HepG2 (cell line): ENCODE measurements at regions not wholly inside any gene's neighbourhood (a gene's known extent, or its start where the extent isn't known, plus 50 kb on each side); places are given as distances from the start of the nearest gene placed in this dataset.

Experiments
- ATAC-seq: fragments of 200-7000 bp; cut with Tn5 transposase; 3 replicates; pipeline ENCODE4 v1.9.1; 2020; ENCODE audit warnings: mild to moderate bottlenecking, moderate library complexity
- BruUV-seq: library from RNA; stranded (reverse); fragments of 400-500 nt; replicated peaks from 2 replicates; lab custom pipeline; 2021; lab: Mats Ljungman, UMichigan
- CTCF ChIA-PET: fragments of 300-600 bp; formaldehyde crosslinking; extraction: SDS; loops from one replicate; lab custom pipeline; 2021; ENCODE audit warnings: low total read pairs, inconsistent platforms, low intra/inter-chr PET ratio; lab: Yijun Ruan, JAX
- POLR2A ChIA-PET: fragments of 350-600 bp; sonication (Branson Sonifier 250); formaldehyde crosslinking; loops from one replicate; lab custom pipeline; 2020; ENCODE audit warnings: antibody characterized with exemption, inconsistent platforms; lab: Yijun Ruan, JAX
- DNase-seq: peaks from one replicate; pipeline ENCODE4 v3.0.0-alpha.2; 2015; ENCODE audit warnings: low spot score
- FAIRE-seq: peaks from 3 replicates; lab custom pipeline; 2011; peaks lifted over from hg19 to GRCh38; lab: Jason Lieb, UNC
- H2AFZ ChIP-seq: one replicate; pipeline ENCODE4 v1.6.1; 2011; ENCODE audit warnings: low read length, inconsistent platforms
- H3K27ac ChIP-seq: fragments of 300-600 bp; 3 replicates; pipeline ENCODE4 v1.8.0; 2011; ENCODE audit warnings: mixed run types, mild to moderate bottlenecking, mixed read lengths, low read length, inconsistent platforms; ENCODE audit not compliant: insufficient read depth; ENCODE audit errors: extremely low read length
- H3K27me3 ChIP-seq, 2 experiments: fragments of 200-600 bp in 1 of 2; 2 replicates in 1 of 2; 3 replicates in 1 of 2; pipeline versions ENCODE4 v1.6.0 to v1.8.0; 2011; ENCODE audit warnings: low read length in 2 of 2, mild to moderate bottlenecking in 2 of 2, moderate library complexity in 2 of 2, inconsistent platforms in 1 of 2; ENCODE audit not compliant: insufficient read depth in 2 of 2, control insufficient read depth in 1 of 2
- H3K36me3 ChIP-seq, 2 experiments: fragments of 200-600 bp in 1 of 2; replicated peaks in 1 of 2; 2 replicates in 1 of 2; 3 replicates in 1 of 2; pipeline versions ENCODE4 v1.5.1 to v1.8.0; 2011; ENCODE audit warnings: low read length in 2 of 2, inconsistent platforms in 1 of 2; ENCODE audit not compliant: insufficient read depth in 2 of 2, control insufficient read depth in 1 of 2
- H3K4me1 ChIP-seq: 2 replicates; pipeline ENCODE4 v1.5.1; 2012; ENCODE audit warnings: low read length, inconsistent platforms; ENCODE audit not compliant: insufficient read depth
- H3K4me2 ChIP-seq: 2 replicates; pipeline ENCODE4 v1.6.0; 2011; ENCODE audit warnings: low read depth, low read length, inconsistent platforms
- H3K4me3 ChIP-seq, 3 experiments: fragments of 200-600 bp in 1 of 3; sonication (generic), shearing (Covaris generic) in 1 of 3; replicated peaks in 1 of 3; 2 replicates each; pipeline ENCODE4 v1.5.1; 2011 to 2016; ENCODE audit warnings: low read length in 3 of 3, inconsistent platforms in 2 of 3, low read depth in 2 of 3, mild to moderate bottlenecking in 2 of 3, control low read depth in 1 of 3, mixed read lengths in 1 of 3; ENCODE audit not compliant: insufficient read depth in 1 of 3
- H3K79me2 ChIP-seq: one replicate; pipeline ENCODE4 v1.6.1; 2011; ENCODE audit warnings: low read length, inconsistent platforms; ENCODE audit not compliant: insufficient read depth
- H3K9ac ChIP-seq: 2 replicates; pipeline ENCODE4 v1.6.0; 2011; ENCODE audit warnings: mild to moderate bottlenecking, low read depth, low read length, inconsistent platforms; ENCODE audit not compliant: insufficient read depth
- H3K9me3 ChIP-seq: 2 replicates; pipeline ENCODE4 v1.5.1; 2012; ENCODE audit warnings: mild to moderate bottlenecking, low read length
- H4K20me1 ChIP-seq: 2 replicates; pipeline ENCODE4 v1.6.0; 2011; ENCODE audit warnings: inconsistent platforms, mild to moderate bottlenecking, low read length, moderate library complexity; ENCODE audit not compliant: insufficient read depth
- EEA1 ChIP-seq: sonication (generic); formaldehyde crosslinking; IDR thresholded peaks from 2 replicates; pipeline ENCODE4 v1.5.1; 2020; ENCODE audit warnings: mild to moderate bottlenecking, missing genetic modification reagents, borderline replicate concordance
- EZH2 ChIP-seq: conservative IDR thresholded peaks from 2 replicates; pipeline ENCODE4 v1.6.1; 2012; ENCODE audit warnings: mild to moderate bottlenecking, low read depth, low read length, moderate library complexity
- FLYWCH1 ChIP-seq: sonication (generic); formaldehyde crosslinking; IDR thresholded peaks from 2 replicates; pipeline ENCODE4 v1.8.1; 2023; ENCODE audit warnings: mild to moderate bottlenecking, missing genetic modification reagents
- FOXO1 ChIP-seq: sonication (generic); formaldehyde crosslinking; IDR thresholded peaks from 2 replicates; pipeline ENCODE4 v1.4.0; 2020; ENCODE audit warnings: missing genetic modification reagents
- THAP8 ChIP-seq: sonication (generic); formaldehyde crosslinking; IDR thresholded peaks from 2 replicates; pipeline ENCODE4 v1.5.1; 2020; ENCODE audit warnings: missing genetic modification reagents, mild to moderate bottlenecking, borderline replicate concordance
- XRCC5 ChIP-seq: fragments of 200-400 bp; formaldehyde crosslinking; optimal IDR thresholded peaks from 2 replicates; pipeline ENCODE3; 2017; ENCODE audit warnings: mild to moderate bottlenecking, low read length
- ZBTB7A ChIP-seq: sonication (generic); formaldehyde crosslinking; IDR thresholded peaks from 2 replicates; pipeline ENCODE4 v1.8.0; 2022; ENCODE audit warnings: mild to moderate bottlenecking, missing genetic modification reagents
- ZFAT ChIP-seq: sonication (generic); formaldehyde crosslinking; conservative IDR thresholded peaks from 2 replicates; pipeline ENCODE4 v1.8.1; 2023; ENCODE audit warnings: missing genetic modification reagents, inconsistent platforms
- ZNF160 ChIP-seq: sonication (generic); formaldehyde crosslinking; IDR thresholded peaks from 2 replicates; pipeline ENCODE4 v1.8.0; 2022; ENCODE audit warnings: mild to moderate bottlenecking, inconsistent platforms, missing genetic modification reagents
- ZNF747 ChIP-seq: sonication (generic); formaldehyde crosslinking; IDR thresholded peaks from 2 replicates; pipeline ENCODE4 v1.8.1; 2023; ENCODE audit warnings: missing genetic modification reagents, mild to moderate bottlenecking, borderline replicate concordance
- ZNF780A ChIP-seq: sonication (generic); formaldehyde crosslinking; IDR thresholded peaks from 2 replicates; pipeline ENCODE4 v1.8.0; 2022; ENCODE audit warnings: mild to moderate bottlenecking, missing genetic modification reagents, moderate library complexity
- WGBS: methylation state at CpG from one replicate; pipeline ENCODE4 v1.1.6; 2017; ENCODE audit warnings: low lambda C conversion rate; 5-methylcytosine and 5-hydroxymethylcytosine counted together
- in situ Hi-C: cut with HindIII; loops from 2 replicates; pipeline ENCODE4 v1.10.0; 2017; ENCODE audit warnings: low pct_unique_long_range_greater_than_20kb; ENCODE audit not compliant: extremely low pct_ligation_motif_present
- intact Hi-C: fragments of 100-400 bp; cut with micrococcal nuclease; formaldehyde crosslinking; loops from one replicate; pipeline ENCODE4 v1.10.0; 2022; ENCODE audit not compliant: unreplicated experiment
- TF ChIP-seq, protein P1 (sequence below): IDR thresholded peaks from 2 replicates; pipeline ENCODE4 v1.6.1; 2016; ENCODE audit warnings: low read depth, control low read depth
- TF ChIP-seq, protein P2 (sequence below): IDR thresholded peaks from 2 replicates; pipeline ENCODE4 v1.6.1; 2018; ENCODE audit warnings: missing genetic modification reagents
- TF ChIP-seq, protein P3 (sequence below): sonication (generic); formaldehyde crosslinking; IDR thresholded peaks from 2 replicates; pipeline ENCODE4 v1.4.0; 2020; ENCODE audit warnings: mild to moderate bottlenecking, missing genetic modification reagents, borderline replicate concordance

GRCh38 chr15:98151096-98151495 lies 190.6 kb downstream of the ARRDC4 start (continued):
- no peak for TF ChIP-seq THAP8

GRCh38 chr15:98152156-98152555 lies 191.7 kb downstream of the ARRDC4 start:
- Histone ChIP-seq H3K4me1 (no peaks in the 10 kb centered on the region), H3K79me2 (no peaks in the 10 kb centered on the region), H3K27ac (no peak overlapping the region), H3K27me3 (no peaks in the 10 kb centered on the region; a peak in 1 of 5 replicates), H4K20me1 (no peaks in the 10 kb centered on the region), H2AFZ (no peak overlapping the region), H3K36me3 (no peaks in the 10 kb centered on the region), H3K9ac (no peak overlapping the region), H3K9me3 (no peaks in the 10 kb centered on the region), H3K4me3 (no peak overlapping the region), H3K4me2 (no peak overlapping the region)
- ChIA-PET CTCF (no interaction called here), POLR2A (no interaction called here)
- FAIRE-seq (no peak), DNase-seq (no peak), ATAC-seq (no peak)
- no TSS peak for BruUV-seq
- intact Hi-C loops, result no loop called here
- TF ChIP-seq EEA1, result no peak
- TF ChIP-seq, protein P1, sequence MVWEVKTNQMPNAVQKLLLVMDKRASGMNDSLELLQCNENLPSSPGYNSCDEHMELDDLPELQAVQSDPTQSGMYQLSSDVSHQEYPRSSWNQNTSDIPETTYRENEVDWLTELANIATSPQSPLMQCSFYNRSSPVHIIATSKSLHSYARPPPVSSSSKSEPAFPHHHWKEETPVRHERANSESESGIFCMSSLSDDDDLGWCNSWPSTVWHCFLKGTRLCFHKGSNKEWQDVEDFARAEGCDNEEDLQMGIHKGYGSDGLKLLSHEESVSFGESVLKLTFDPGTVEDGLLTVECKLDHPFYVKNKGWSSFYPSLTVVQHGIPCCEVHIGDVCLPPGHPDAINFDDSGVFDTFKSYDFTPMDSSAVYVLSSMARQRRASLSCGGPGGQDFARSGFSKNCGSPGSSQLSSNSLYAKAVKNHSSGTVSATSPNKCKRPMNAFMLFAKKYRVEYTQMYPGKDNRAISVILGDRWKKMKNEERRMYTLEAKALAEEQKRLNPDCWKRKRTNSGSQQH (CRISPR knock-in tag), result no peak
- in situ Hi-C loops, result no loop called here

GRCh38 chr15:98154863-98155262 lies 194.4 kb downstream of the ARRDC4 start:
- in situ Hi-C loops, result no loop called here
- Histone ChIP-seq H3K4me1 (no peaks in the 10 kb centered on the region), H3K27ac (no peak overlapping the region), H3K36me3 (no peaks in the 10 kb centered on the region), H3K9ac (no peak overlapping the region), H2AFZ (no peak overlapping the region), H3K9me3 (no peaks in the 10 kb centered on the region), H3K79me2 (no peaks in the 10 kb centered on the region), H3K4me2 (no peak overlapping the region), H3K27me3 (no peaks in the 10 kb centered on the region; a peak in 1 of 5 replicates), H4K20me1 (no peaks in the 10 kb centered on the region), H3K4me3 (no peak overlapping the region)
- BruUV-seq, result no TSS peak
- intact Hi-C loops, result no loop called here
- no peak for ATAC-seq
- 9% methylated on average over 4 of the region's 4 CpGs for WGBS
- ChIA-PET POLR2A (no interaction called here), CTCF (no interaction called here)
- no peak for FAIRE-seq
- no peak for DNase-seq
- TF ChIP-seq ZNF160 (no peak), FOXO1 (CRISPR knock-in tag) (no peak), ZBTB7A (CRISPR knock-in tag) (no peak), FLYWCH1 (no peak), ZNF747 (CRISPR knock-in tag) (no peak), ZFAT (CRISPR knock-in tag) (no peak), XRCC5 (no peak), EZH2 (no peak), ZNF780A (CRISPR knock-in tag) (no peak)
- TF ChIP-seq, protein P2, sequence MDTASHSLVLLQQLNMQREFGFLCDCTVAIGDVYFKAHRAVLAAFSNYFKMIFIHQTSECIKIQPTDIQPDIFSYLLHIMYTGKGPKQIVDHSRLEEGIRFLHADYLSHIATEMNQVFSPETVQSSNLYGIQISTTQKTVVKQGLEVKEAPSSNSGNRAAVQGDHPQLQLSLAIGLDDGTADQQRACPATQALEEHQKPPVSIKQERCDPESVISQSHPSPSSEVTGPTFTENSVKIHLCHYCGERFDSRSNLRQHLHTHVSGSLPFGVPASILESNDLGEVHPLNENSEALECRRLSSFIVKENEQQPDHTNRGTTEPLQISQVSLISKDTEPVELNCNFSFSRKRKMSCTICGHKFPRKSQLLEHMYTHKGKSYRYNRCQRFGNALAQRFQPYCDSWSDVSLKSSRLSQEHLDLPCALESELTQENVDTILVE (CRISPR knock-in tag), result no peak
- TF ChIP-seq, protein P3, sequence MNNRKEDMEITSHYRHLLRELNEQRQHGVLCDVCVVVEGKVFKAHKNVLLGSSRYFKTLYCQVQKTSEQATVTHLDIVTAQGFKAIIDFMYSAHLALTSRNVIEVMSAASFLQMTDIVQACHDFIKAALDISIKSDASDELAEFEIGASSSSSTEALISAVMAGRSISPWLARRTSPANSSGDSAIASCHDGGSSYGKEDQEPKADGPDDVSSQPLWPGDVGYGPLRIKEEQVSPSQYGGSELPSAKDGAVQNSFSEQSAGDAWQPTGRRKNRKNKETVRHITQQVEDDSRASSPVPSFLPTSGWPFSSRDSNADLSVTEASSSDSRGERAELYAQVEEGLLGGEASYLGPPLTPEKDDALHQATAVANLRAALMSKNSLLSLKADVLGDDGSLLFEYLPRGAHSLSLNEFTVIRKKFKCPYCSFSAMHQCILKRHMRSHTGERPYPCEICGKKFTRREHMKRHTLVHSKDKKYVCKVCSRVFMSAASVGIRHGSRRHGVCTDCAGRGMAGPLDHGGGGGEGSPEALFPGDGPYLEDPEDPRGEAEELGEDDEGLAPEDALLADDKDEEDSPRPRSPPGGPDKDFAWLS, result no peak
